K562 (cell line): ENCODE measurements at regions not wholly inside any gene's neighbourhood (a gene's known extent, or its start where the extent isn't known, plus 50 kb on each side); places are given as distances from the start of the nearest gene placed in this dataset.

Experiments
- CBFA2T2 ChIP-seq: fragments of 450-650 bp; conservative IDR thresholded peaks from 2 replicates; pipeline ENCODE4 v1.6.1; 2017; ENCODE audit warnings: mild to moderate bottlenecking
- CREBBP ChIP-seq: IDR thresholded peaks from one replicate; pipeline ENCODE4 v1.6.1; 2012; ENCODE audit warnings: low read depth, mild to moderate bottlenecking, control low read depth, inconsistent platforms, low read length
- DPF2 ChIP-seq: fragments of 450-650 bp; IDR thresholded peaks from 2 replicates; pipeline ENCODE4 v1.6.1; 2016
- KDM1A ChIP-seq, 2 experiments: fragments of 450-650 bp; IDR thresholded peaks; 2 replicates each; pipeline ENCODE4 v1.6.1; 2016; ENCODE audit warnings: mild to moderate bottlenecking in 2 of 2
- NFE2L1 ChIP-seq: fragments of 450-650 bp; IDR thresholded peaks from 2 replicates; pipeline ENCODE4 v1.6.1; 2016; ENCODE audit warnings: missing genetic modification characterization, low read depth, mild to moderate bottlenecking, missing compliant biosample characterization, moderate library complexity, borderline replicate concordance
- OTX1 ChIP-seq: fragments of 450-650 bp; formaldehyde crosslinking; IDR thresholded peaks from 2 replicates; pipeline ENCODE4 v1.4.0; 2022; ENCODE audit warnings: mild to moderate bottlenecking
- PML ChIP-seq: IDR thresholded peaks from 2 replicates; pipeline ENCODE4 v1.6.1; 2012; ENCODE audit warnings: low read length, inconsistent platforms
- PTBP1 ChIP-seq: fragments of 200-400 bp; formaldehyde crosslinking; IDR thresholded peaks from 2 replicates; pipeline ENCODE4 v1.6.1; 2017; ENCODE audit warnings: low read depth, low read length
- SAFB ChIP-seq: fragments of 200-400 bp; formaldehyde crosslinking; IDR thresholded peaks from 2 replicates; pipeline ENCODE4 v1.6.1; 2017; ENCODE audit warnings: low read depth, low read length, borderline replicate concordance
- SMAD4 ChIP-seq: fragments of 250-450 bp; sonication (Bioruptor Pico); conservative IDR thresholded peaks from 2 replicates; pipeline ENCODE4 v1.8.0; 2021; ENCODE audit warnings: inconsistent platforms, mild to moderate bottlenecking, moderate library complexity
- TBL1XR1 ChIP-seq, 2 experiments: IDR thresholded peaks; 2 replicates each; pipeline ENCODE4 v1.6.1; 2012; ENCODE audit warnings: improper control_type of control experiment in 2 of 2, low read length in 2 of 2, mild to moderate bottlenecking in 1 of 2
- ZNF551 ChIP-seq: fragments of 250-450 bp; sonication (Bioruptor Pico); IDR thresholded peaks from 2 replicates; pipeline ENCODE4 v1.5.0; 2021; ENCODE audit warnings: mild to moderate bottlenecking, moderate library complexity
- TF ChIP-seq, protein P1 (sequence below): fragments of 250-450 bp; sonication (Bioruptor Pico); IDR thresholded peaks from 2 replicates; pipeline ENCODE4 v1.8.0; 2022; ENCODE audit warnings: inconsistent platforms
- TF ChIP-seq, protein P2 (sequence below): fragments of 450-650 bp; IDR thresholded peaks from 2 replicates; pipeline ENCODE4 v1.6.1; 2016; ENCODE audit warnings: mild to moderate bottlenecking
- TF ChIP-seq, protein P3 (sequence below): fragments of 450-650 bp; IDR thresholded peaks from 2 replicates; pipeline ENCODE4 v1.7.1; 2018; ENCODE audit warnings: mild to moderate bottlenecking, low read depth; ENCODE audit not compliant: partially characterized antibody
- TF ChIP-seq, protein P4 (sequence below), 3 experiments: fragments of 200-800 bp in 1 of 3; fragments of 250-450 bp in 1 of 3; fragments of 450-650 bp in 1 of 3; sonication (Bioruptor Pico) in 1 of 3; sonication (Bioruptor generic) in 1 of 3; formaldehyde crosslinking in 1 of 3; IDR thresholded peaks; 2 replicates each; pipeline versions ENCODE4 v1.6.1 to v1.8.0; 2016 to 2022; ENCODE audit warnings: mild to moderate bottlenecking in 2 of 3, missing genetic modification characterization in 2 of 3, missing compliant biosample characterization in 1 of 3, moderate library complexity in 1 of 3
- TF ChIP-seq, protein P5 (sequence below): sonication (generic); IDR thresholded peaks from 2 replicates; pipeline ENCODE4 v1.6.1; 2016

DNA sequence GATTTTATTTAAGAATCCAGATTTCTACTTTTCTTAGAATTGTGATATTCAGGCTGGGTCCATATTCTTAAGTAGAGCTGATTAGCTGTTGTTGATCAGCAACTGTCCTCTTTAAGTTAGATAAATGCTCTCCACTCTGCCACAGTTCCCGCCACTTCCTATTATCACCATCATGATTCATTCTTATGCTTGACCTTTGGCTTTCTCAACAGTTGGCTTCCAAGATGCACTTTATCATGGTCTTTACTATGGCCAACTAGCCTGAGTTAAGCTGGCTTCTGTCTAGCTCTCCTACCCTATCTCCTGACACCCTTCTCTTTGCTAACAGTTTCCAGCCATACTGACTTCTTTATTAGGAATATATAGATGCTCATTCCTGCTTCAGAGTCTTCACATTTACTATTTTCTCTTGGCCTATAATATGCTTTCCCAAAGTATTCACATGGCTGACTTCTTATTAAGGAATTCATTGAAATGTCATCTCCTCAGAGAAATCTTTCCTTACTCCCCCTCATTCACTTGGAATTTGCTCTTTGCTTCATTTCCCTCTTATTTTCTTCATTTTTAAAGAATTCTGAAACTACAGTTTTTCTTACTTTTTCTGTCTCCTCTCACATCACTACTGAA, 149.0 kb upstream of the IGF1 start (continued):
- TF ChIP-seq, protein P1, sequence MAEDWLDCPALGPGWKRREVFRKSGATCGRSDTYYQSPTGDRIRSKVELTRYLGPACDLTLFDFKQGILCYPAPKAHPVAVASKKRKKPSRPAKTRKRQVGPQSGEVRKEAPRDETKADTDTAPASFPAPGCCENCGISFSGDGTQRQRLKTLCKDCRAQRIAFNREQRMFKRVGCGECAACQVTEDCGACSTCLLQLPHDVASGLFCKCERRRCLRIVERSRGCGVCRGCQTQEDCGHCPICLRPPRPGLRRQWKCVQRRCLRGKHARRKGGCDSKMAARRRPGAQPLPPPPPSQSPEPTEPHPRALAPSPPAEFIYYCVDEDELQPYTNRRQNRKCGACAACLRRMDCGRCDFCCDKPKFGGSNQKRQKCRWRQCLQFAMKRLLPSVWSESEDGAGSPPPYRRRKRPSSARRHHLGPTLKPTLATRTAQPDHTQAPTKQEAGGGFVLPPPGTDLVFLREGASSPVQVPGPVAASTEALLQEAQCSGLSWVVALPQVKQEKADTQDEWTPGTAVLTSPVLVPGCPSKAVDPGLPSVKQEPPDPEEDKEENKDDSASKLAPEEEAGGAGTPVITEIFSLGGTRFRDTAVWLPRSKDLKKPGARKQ (CRISPR knock-in tag): no peak
- TF ChIP-seq SAFB (no peak), DPF2 (peak; percentile 73), TBL1XR1 (IDR thresholded peaks at IDR 0.05; ENCODE audit: low read length in 2 of 2) (no peak), PTBP1 (no peak), KDM1A (IDR thresholded peaks at IDR 0.05) (peak; percentile 56 to 67; a peak in 3 of 4 replicates), OTX1 (CRISPR knock-in tag) (no peak), CREBBP (no peak), PML (peak; percentile 60), CBFA2T2 (peak; percentile 84), NFE2L1 (no peak), SMAD4 (CRISPR knock-in tag) (0 out of 2 replicates have a peak, but pooled peaks have one; percentile 37), ZNF551 (no peak)
- TF ChIP-seq, protein P2, sequence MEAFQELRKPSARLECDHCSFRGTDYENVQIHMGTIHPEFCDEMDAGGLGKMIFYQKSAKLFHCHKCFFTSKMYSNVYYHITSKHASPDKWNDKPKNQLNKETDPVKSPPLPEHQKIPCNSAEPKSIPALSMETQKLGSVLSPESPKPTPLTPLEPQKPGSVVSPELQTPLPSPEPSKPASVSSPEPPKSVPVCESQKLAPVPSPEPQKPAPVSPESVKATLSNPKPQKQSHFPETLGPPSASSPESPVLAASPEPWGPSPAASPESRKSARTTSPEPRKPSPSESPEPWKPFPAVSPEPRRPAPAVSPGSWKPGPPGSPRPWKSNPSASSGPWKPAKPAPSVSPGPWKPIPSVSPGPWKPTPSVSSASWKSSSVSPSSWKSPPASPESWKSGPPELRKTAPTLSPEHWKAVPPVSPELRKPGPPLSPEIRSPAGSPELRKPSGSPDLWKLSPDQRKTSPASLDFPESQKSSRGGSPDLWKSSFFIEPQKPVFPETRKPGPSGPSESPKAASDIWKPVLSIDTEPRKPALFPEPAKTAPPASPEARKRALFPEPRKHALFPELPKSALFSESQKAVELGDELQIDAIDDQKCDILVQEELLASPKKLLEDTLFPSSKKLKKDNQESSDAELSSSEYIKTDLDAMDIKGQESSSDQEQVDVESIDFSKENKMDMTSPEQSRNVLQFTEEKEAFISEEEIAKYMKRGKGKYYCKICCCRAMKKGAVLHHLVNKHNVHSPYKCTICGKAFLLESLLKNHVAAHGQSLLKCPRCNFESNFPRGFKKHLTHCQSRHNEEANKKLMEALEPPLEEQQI: no peak
- TF ChIP-seq, protein P3, sequence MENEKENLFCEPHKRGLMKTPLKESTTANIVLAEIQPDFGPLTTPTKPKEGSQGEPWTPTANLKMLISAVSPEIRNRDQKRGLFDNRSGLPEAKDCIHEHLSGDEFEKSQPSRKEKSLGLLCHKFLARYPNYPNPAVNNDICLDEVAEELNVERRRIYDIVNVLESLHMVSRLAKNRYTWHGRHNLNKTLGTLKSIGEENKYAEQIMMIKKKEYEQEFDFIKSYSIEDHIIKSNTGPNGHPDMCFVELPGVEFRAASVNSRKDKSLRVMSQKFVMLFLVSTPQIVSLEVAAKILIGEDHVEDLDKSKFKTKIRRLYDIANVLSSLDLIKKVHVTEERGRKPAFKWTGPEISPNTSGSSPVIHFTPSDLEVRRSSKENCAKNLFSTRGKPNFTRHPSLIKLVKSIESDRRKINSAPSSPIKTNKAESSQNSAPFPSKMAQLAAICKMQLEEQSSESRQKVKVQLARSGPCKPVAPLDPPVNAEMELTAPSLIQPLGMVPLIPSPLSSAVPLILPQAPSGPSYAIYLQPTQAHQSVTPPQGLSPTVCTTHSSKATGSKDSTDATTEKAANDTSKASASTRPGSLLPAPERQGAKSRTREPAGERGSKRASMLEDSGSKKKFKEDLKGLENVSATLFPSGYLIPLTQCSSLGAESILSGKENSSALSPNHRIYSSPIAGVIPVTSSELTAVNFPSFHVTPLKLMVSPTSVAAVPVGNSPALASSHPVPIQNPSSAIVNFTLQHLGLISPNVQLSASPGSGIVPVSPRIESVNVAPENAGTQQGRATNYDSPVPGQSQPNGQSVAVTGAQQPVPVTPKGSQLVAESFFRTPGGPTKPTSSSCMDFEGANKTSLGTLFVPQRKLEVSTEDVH: peak; percentile 85
- TF ChIP-seq, protein P4, sequence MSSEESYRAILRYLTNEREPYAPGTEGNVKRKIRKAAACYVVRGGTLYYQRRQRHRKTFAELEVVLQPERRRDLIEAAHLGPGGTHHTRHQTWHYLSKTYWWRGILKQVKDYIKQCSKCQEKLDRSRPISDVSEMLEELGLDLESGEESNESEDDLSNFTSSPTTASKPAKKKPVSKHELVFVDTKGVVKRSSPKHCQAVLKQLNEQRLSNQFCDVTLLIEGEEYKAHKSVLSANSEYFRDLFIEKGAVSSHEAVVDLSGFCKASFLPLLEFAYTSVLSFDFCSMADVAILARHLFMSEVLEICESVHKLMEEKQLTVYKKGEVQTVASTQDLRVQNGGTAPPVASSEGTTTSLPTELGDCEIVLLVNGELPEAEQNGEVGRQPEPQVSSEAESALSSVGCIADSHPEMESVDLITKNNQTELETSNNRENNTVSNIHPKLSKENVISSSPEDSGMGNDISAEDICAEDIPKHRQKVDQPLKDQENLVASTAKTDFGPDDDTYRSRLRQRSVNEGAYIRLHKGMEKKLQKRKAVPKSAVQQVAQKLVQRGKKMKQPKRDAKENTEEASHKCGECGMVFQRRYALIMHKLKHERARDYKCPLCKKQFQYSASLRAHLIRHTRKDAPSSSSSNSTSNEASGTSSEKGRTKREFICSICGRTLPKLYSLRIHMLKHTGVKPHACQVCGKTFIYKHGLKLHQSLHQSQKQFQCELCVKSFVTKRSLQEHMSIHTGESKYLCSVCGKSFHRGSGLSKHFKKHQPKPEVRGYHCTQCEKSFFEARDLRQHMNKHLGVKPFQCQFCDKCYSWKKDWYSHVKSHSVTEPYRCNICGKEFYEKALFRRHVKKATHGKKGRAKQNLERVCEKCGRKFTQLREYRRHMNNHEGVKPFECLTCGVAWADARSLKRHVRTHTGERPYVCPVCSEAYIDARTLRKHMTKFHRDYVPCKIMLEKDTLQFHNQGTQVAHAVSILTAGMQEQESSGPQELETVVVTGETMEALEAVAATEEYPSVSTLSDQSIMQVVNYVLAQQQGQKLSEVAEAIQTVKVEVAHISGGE (CRISPR knock-in tag; IDR thresholded peaks at IDR 0.05): 0 out of 6 replicates have a peak, but pooled peaks of 1 of the 3 experiments have one; percentile 20
- TF ChIP-seq, protein P5, sequence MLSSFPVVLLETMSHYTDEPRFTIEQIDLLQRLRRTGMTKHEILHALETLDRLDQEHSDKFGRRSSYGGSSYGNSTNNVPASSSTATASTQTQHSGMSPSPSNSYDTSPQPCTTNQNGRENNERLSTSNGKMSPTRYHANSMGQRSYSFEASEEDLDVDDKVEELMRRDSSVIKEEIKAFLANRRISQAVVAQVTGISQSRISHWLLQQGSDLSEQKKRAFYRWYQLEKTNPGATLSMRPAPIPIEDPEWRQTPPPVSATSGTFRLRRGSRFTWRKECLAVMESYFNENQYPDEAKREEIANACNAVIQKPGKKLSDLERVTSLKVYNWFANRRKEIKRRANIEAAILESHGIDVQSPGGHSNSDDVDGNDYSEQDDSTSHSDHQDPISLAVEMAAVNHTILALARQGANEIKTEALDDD: peak; percentile 81
